ENCODE measurements at regions not wholly inside any gene's neighbourhood (a gene's known extent, or its start where the extent isn't known, plus 50 kb on each side); places are given as distances from the start of the nearest gene placed in this dataset.
A peak's percentile ranks its signal among the peaks of the same experiment; 100 is the strongest.

GRCh38 chr10:6678211-6678803 is 98.2 kb upstream of the PRKCQ start (continued):
- TF ChIP-seq CTCF (IDR thresholded peaks at IDR 0.05 in 2 of 3, conservative IDR thresholded peaks at IDR 0.05 in 1 of 3; ENCODE audit: insufficient read depth in 2 of 3, low read depth in 1 of 3, low read length in 3 of 3) (peak; percentile 75 to 83 (median 83)), XRCC5 (IDR thresholded peaks at IDR 0.05; ENCODE audit: low read depth, low read length) (no peak), ASH1L (IDR thresholded peaks at IDR 0.05; ENCODE audit: borderline replicate concordance, low read depth, partially characterized antibody) (no peak), SP2 (IDR thresholded peaks at IDR 0.05; ENCODE audit: extremely low read depth, low read depth, low read length, poor library complexity, severe bottlenecking) (no peak), RFX7 (CRISPR knock-in tag; IDR thresholded peaks at IDR 0.05) (no peak), JUNB (CRISPR knock-in tag; conservative IDR thresholded peaks at IDR 0.05) (no peak), IRF2 (CRISPR knock-in tag; IDR thresholded peaks at IDR 0.05) (no peak), XRCC4 (IDR thresholded peaks at IDR 0.05; ENCODE audit: extremely low read depth, insufficient read depth, insufficient read length) (no peak), ZZZ3 (IDR thresholded peaks at IDR 0.05) (no peak), CCNT2 (IDR thresholded peaks at IDR 0.05; ENCODE audit: borderline replicate concordance, extremely low read depth, insufficient read length, low read depth, low read length) (no peak), GATAD2A (IDR thresholded peaks at IDR 0.05) (no peak), MTA2 (IDR thresholded peaks at IDR 0.05; ENCODE audit: low read depth) (no peak), MCM5 (IDR thresholded peaks at IDR 0.05; ENCODE audit: low read depth) (no peak), SOX6 (IDR thresholded peaks at IDR 0.05) (no peak; the same call in 1 of the 2 replicates), RNF219 (CRISPR knock-in tag; IDR thresholded peaks at IDR 0.05) (no peak), ZNF212 (CRISPR knock-in tag; IDR thresholded peaks at IDR 0.05) (no peak), ZNF165 (CRISPR knock-in tag; IDR thresholded peaks at IDR 0.05; ENCODE audit: borderline replicate concordance) (no peak), ZNF449 (CRISPR knock-in tag; IDR thresholded peaks at IDR 0.05) (no peak), ZNF583 (CRISPR knock-in tag; IDR thresholded peaks at IDR 0.05) (no peak), MTA3 (IDR thresholded peaks at IDR 0.05; ENCODE audit: borderline replicate concordance) (no peak), HMGXB4 (CRISPR knock-in tag; IDR thresholded peaks at IDR 0.05) (no peak)
